GM12872 (cell line): ENCODE measurements at regions not wholly inside any gene's neighbourhood (a gene's known extent, or its start where the extent isn't known, plus 50 kb on each side); places are given as distances from the start of the nearest gene placed in this dataset.

Experiments
- TF ChIP-seq, protein P1 (sequence below): IDR thresholded peaks from 3 replicates; pipeline ENCODE4 v1.5.1; 2011; ENCODE audit warnings: low read depth, mild to moderate bottlenecking, low read length, moderate library complexity; ENCODE audit not compliant: insufficient read depth

DNA sequence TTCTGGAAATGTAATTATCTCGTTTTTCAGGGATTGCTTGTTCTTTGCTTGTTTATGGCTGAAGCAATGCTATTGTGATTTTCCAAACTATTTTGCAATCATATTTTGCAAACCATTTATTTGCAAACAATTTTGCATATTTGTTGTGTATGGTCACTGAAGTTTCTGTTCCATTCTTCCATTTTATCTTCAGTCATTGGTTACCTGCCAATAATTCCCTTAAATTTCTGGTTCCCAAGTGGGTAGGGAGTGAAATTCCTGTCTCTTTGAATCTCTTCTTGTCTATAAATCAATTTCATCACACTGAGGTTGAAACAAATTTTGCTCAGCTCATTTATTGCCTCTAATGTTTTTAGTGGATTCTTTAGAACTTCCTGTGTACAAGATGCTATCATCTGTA is 401.7 kb upstream of the VWC2 start:
- TF ChIP-seq, protein P1, sequence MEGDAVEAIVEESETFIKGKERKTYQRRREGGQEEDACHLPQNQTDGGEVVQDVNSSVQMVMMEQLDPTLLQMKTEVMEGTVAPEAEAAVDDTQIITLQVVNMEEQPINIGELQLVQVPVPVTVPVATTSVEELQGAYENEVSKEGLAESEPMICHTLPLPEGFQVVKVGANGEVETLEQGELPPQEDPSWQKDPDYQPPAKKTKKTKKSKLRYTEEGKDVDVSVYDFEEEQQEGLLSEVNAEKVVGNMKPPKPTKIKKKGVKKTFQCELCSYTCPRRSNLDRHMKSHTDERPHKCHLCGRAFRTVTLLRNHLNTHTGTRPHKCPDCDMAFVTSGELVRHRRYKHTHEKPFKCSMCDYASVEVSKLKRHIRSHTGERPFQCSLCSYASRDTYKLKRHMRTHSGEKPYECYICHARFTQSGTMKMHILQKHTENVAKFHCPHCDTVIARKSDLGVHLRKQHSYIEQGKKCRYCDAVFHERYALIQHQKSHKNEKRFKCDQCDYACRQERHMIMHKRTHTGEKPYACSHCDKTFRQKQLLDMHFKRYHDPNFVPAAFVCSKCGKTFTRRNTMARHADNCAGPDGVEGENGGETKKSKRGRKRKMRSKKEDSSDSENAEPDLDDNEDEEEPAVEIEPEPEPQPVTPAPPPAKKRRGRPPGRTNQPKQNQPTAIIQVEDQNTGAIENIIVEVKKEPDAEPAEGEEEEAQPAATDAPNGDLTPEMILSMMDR = no peak

DNA sequence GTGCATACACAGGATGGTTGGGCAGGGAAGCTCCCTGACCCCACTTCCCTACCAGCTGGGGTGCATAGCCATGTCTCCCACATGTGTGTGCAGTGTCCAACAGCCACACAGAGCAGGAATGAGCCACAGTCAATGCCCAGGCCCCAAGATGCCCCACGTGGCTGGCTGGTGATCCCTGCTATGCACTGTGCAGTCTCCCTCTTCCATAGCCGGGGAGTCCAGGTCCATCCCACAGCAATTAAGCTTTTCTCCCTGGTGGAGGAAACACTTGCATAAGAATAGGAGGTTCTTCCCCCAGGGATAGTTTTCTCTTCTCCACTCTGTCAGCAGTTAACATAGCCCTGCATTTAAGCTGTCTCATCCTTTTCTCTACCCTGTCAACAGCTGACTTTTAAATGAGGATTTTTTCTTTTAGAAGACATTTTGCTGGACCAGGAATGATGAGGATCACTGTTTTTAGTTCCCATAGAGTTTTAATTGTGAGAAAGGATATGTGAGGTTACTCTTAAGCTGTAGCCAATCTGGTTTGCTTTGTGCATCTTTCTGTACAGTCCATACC is 396.5 kb upstream of the VWC2 start:
- TF ChIP-seq, protein P1 = no peak

DNA sequence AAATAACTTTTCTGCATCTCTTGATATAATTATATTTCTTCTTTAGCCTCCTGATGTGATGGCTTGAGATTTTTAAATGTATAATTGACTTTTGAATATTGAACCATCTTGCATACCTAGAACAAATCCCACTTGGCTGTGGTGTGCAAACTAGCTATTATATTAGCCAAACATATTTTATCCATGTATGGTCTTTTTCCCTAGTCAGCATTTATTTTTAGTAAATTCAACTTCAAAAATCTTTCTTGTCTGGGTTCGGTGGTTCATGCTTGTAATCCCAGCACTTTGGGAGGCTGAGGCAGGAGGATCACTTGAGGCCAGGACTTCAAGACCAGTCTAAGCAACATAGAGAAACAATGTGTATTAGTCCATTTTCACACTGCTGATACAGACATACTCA is 386.6 kb upstream of the VWC2 start:
- TF ChIP-seq, protein P1 = no peak

DNA sequence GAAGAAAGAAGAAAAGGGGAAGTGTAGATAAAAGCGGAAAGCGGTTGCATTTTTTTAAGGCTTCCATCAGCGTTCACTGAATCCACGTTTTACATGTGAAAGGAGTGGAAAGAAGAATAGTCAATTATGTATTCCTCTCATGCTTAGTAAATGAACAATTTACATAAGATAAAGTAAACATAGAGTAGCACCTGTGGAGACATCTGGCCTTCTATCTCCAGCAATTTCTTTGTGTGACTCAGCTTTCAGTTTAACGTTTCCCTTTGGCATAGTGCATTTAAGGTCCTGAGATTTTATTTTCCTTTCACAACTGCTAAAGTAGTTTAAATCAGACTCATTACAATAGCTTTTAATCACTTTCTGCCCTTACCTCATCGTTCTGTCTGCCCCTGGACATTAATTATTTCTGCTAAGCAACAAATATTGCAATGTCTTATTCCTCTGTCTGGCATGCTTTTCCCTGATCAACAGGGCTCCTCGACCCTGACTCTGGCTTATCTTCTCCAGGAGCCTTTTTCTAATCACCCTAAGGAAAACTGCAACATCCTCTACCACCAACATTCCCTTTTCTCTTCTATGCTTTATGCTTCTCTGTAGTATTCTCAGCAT is 383.5 kb upstream of the VWC2 start:
- TF ChIP-seq, protein P1 = no peak

DNA sequence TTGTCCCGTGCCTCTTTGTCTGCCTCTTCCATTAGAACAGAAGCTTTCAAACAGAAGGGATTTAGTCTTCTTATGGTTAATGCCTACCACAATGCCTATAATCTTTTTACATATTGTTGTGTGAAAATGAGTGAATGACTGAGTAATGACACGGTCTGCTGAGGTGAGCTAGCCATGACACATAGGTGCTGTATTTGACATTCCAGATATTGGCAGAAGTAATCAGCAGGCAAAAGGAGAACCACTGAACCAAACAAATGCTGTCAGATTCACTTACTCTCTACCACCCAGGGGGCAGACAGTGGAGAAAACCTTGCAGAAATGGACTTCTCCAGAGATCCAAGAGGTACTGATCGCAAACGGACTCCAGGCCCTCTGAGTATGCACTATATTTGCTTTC is 377.2 kb upstream of the VWC2 start:
- TF ChIP-seq, protein P1 = no peak

DNA sequence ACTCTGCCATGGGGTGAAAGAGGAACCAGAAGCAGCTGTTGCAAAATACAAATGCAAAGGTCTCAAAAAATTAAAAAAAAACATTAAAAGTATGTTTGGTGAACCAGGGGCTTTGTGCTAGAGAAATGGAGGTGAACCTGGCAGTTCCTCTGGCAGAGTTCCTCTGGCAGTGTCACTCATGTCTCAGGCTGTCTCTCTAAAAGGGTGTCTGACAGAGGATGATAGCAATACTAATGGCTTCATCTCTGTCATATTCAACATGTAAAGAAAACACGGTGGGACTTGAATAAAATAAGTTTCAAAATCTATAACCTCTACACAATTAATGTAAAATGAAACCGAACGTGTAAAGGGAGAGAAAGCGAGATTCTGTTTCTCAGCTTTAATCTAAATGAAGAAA is 375.7 kb upstream of the VWC2 start:
- TF ChIP-seq, protein P1 = no peak

DNA sequence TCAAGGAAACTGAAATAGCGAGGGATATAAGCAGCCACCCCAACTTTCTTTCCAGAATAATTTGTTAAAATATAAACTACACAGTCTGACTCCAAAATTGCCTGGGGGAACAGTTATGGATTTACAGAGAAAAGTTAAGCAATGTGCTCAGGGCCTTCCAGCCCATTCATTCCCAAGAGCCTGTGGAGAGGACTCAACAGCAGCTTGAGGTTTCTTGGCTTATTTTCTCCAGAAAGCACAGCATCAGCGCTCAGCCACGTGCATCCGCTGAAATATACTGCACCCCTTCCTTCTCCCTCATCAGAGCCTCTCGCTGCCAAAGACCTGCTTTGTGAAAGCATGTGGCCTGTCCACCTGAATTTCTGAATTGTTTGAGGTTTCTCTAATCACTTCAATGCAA is 375.2 kb upstream of the VWC2 start:
- TF ChIP-seq, protein P1 = no peak
